Tibial artery (tissue), 4 donors: ENCODE measurements at regions not wholly inside any gene's neighbourhood (a gene's known extent, or its start where the extent isn't known, plus 50 kb on each side); places are given as distances from the start of the nearest gene placed in this dataset.

ENCODE experiments used
- DNase-seq, 2 donors: peaks; one replicate each; pipeline ENCODE4 v3.0.0-alpha.2; 2019
- H3K27ac ChIP-seq, 2 donors: fragments of 200-600 bp; sonication (generic) in 1 of 2; 1 replicate in 1 of 2; 2 replicates in 1 of 2; pipeline ENCODE4 v1.5.1; 2018 to 2019; ENCODE audit warnings: mild to moderate bottlenecking in 1 of 2
- H3K27me3 ChIP-seq, 2 donors: fragments of 200-600 bp; sonication (generic) in 1 of 2; one replicate each; pipeline versions ENCODE4 v1.5.1 to v1.6.0; 2016 to 2019
- H3K36me3 ChIP-seq, 3 donors: fragments of 200-600 bp; sonication (generic) in 2 of 3; one replicate each; pipeline ENCODE4 v1.5.1; 2016 to 2019; ENCODE audit warnings: mild to moderate bottlenecking in 2 of 3
- H3K4me1 ChIP-seq, 4 donors: fragments of 200-600 bp; sonication (generic) in 2 of 4; 1 replicate in 3 of 4; 2 replicates in 1 of 4; pipeline ENCODE4 v1.5.1; 2016 to 2019
- H3K4me3 ChIP-seq, 2 donors: fragments of 200-600 bp; sonication (generic) in 1 of 2; 1 replicate in 1 of 2; 2 replicates in 1 of 2; pipeline ENCODE4 v1.5.1; 2018 to 2019; ENCODE audit warnings: mild to moderate bottlenecking in 2 of 2
- H3K9me3 ChIP-seq, 3 donors: fragments of 200-600 bp; sonication (generic) in 1 of 3; one replicate each; pipeline ENCODE4 v1.5.1; 2016 to 2019
- intact Hi-C: fragments of 100-400 bp; cut with DNase I; formaldehyde crosslinking; loops from one replicate; pipeline ENCODE4 v1.15.0; 2023; ENCODE audit warnings: low total_unique reads
- TF ChIP-seq, protein P1 (sequence below), 2 experiments: fragments of 200-600 bp in 1 of 2; fragments of 450-650 bp in 1 of 2; IDR thresholded peaks; one replicate each; pipeline ENCODE4 v1.5.1; 2017 to 2019; ENCODE audit warnings: antibody characterized with exemption in 2 of 2, mild to moderate bottlenecking in 1 of 2, moderate library complexity in 1 of 2

DNA sequence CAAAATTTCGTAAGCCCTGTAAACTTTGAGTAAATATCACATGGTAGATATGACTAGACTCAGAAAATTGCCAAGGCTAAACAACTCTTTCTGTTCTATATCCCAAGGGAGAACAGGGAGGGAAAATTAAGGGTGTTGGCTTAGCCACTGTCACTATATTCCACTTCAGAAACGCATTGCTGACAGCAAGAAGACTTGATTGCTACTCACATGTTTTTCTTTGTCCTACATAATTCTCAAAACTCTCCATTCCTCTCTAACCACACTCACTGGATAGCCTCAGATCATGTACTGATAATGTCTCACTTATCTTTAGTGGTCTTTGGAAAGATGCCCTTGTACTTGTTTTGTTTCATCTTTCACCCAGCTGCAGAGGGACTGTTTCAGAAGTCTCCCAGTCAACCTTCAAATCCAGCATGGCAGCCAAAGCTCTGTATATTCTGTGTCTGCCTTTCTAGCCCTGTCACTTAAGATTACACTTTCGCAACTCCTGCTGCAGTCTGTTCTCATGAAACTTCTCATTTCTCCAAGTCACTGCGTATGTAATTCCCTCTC is 582.4 kb upstream of the FZD8 start:
- TF ChIP-seq, protein P1, sequence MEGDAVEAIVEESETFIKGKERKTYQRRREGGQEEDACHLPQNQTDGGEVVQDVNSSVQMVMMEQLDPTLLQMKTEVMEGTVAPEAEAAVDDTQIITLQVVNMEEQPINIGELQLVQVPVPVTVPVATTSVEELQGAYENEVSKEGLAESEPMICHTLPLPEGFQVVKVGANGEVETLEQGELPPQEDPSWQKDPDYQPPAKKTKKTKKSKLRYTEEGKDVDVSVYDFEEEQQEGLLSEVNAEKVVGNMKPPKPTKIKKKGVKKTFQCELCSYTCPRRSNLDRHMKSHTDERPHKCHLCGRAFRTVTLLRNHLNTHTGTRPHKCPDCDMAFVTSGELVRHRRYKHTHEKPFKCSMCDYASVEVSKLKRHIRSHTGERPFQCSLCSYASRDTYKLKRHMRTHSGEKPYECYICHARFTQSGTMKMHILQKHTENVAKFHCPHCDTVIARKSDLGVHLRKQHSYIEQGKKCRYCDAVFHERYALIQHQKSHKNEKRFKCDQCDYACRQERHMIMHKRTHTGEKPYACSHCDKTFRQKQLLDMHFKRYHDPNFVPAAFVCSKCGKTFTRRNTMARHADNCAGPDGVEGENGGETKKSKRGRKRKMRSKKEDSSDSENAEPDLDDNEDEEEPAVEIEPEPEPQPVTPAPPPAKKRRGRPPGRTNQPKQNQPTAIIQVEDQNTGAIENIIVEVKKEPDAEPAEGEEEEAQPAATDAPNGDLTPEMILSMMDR (IDR thresholded peaks at IDR 0.05) = no peak
- Histone ChIP-seq H3K36me3 (no peaks in the 10 kb centered on the region), H3K9me3 (no peaks in the 10 kb centered on the region), H3K27ac (no peak overlapping the region), H3K4me1 (peaks cover 0 to 4% (median 0%) of the 10 kb centered on the region in 4 donors), H3K27me3 (no peaks in the 10 kb centered on the region), H3K4me3 (no peak overlapping the region)
- intact Hi-C loops = no loop called here
- no peak for DNase-seq

DNA sequence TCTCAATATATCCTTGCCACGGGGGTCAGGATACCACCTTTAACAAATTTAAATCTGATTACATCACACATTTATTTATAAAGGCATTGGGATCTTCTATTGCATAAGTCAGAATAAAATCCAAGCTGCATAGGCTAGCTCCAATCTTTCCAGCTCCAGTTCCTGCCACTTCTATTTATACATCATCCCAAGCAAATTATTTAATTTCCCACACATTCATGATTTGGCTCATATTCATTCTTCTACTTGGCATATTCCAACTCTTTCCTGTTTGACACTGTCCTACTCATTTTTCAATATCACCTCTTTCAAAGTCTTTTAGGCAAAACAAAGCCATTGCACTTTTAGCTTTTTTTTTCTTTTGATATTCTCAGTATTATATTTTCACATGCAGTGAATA is 579.0 kb upstream of the FZD8 start:
- H3K4me3 ChIP-seq = no peak overlapping the region
- intact Hi-C loops = no loop called here
- TF ChIP-seq, protein P1 (IDR thresholded peaks at IDR 0.05) = no peak
- peaks cover 0 to 4% (median 0%) of the 10 kb centered on the region in 4 donors for H3K4me1 ChIP-seq
- H3K9me3 ChIP-seq = no peaks in the 10 kb centered on the region
- no peaks in the 10 kb centered on the region for H3K27me3 ChIP-seq
- DNase-seq = no peak
- H3K27ac ChIP-seq = no peak overlapping the region
- no peaks in the 10 kb centered on the region for H3K36me3 ChIP-seq

DNA sequence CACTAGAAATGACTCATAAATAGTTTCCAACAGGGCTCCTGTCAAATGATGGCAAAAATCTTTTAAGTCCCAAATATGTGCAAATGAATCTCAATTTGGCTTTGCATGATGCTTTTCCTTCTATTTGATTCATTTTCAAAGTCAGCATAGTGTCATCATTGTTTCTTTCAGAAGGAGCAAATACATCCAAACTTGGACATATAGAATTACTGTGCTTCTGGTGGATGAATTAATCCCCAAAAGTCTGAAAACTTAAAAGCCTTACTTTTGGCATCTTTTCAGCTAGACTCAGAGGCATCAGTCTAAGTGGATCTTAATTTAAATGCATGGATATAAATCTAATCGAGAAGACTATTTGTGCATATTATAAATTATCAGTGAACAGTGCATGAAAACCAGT is 578.1 kb upstream of the FZD8 start:
- Histone ChIP-seq H3K4me3 (no peak overlapping the region), H3K4me1 (peaks cover 0 to 4% (median 0%) of the 10 kb centered on the region in 4 donors), H3K27ac (no peak overlapping the region), H3K36me3 (no peaks in the 10 kb centered on the region), H3K27me3 (no peaks in the 10 kb centered on the region), H3K9me3 (no peaks in the 10 kb centered on the region)
- TF ChIP-seq, protein P1 (IDR thresholded peaks at IDR 0.05) = no peak
- intact Hi-C loops = no loop called here
- no peak for DNase-seq

DNA sequence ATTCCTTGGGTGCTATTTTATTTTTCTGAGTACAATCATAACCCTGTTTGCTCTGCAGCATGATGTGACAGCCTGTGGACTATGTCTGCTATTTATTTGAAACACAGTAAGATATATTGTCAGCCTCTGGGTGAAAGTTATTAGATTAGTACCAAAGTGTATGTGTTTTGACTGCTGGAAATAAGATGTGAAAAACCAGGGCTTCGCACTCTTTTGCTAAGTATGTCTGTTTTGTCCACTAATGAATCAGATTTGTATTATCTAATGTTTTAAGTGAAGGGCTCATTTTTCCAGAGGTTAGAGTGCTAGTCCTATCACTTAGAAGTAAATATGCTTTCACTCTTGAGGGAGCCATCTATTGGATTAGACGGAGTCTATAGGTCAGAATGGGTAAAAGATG is 569.8 kb upstream of the FZD8 start:
- TF ChIP-seq, protein P1 (IDR thresholded peaks at IDR 0.05) = no peak
- intact Hi-C loops = no loop called here
- Histone ChIP-seq H3K4me3 (no peak overlapping the region), H3K36me3 (no peaks in the 10 kb centered on the region), H3K27ac (no peak overlapping the region), H3K27me3 (no peaks in the 10 kb centered on the region), H3K9me3 (no peaks in the 10 kb centered on the region), H3K4me1 (no peaks in the 10 kb centered on the region)
- DNase-seq = no peak

DNA sequence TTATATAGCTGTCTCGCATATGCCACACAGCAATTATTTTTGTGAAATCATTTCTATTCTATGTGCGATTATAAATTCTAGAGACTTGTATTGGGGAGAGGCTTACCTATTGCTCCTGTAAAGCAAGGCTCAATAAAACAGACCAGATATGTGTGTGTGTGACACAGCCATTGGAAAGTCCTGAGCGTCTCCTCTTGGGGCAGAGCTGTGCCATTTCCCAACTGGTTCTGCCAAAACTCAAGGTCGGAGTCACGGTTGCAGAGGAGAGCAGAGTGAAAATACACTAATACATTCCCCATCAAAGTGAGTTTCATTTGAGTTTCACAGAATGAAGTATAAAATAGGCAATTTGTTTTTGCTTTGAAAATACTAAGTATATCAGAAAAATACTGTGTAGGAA is 567.4 kb upstream of the FZD8 start:
- H3K27ac ChIP-seq = no peak overlapping the region
- intact Hi-C loops = no loop called here
- no peak overlapping the region for H3K4me3 ChIP-seq
- TF ChIP-seq, protein P1 (IDR thresholded peaks at IDR 0.05) = no peak
- no peaks in the 10 kb centered on the region for H3K27me3 ChIP-seq
- DNase-seq = no peak
- H3K36me3 ChIP-seq = no peaks in the 10 kb centered on the region
- H3K4me1 ChIP-seq = no peaks in the 10 kb centered on the region
- H3K9me3 ChIP-seq = no peaks in the 10 kb centered on the region

DNA sequence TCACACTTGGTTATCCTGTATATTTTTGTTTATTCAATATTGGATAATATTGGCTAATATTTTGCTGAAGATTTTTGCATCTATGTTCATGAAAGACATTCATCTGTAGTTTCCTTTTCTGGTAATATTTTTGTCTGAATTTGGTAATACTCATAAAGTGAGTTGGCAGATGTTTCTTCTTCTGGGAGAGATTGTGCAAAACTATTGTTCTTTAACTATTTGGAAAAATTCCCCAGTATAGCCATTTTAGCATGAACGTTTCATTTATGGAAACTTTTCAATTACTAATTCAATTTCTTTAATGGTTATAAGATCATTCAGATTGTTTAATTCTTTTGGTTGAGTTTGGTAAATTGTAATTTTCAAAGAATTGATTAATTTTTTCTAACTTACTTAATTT is 560.8 kb upstream of the FZD8 start:
- Histone ChIP-seq H3K4me3 (no peak overlapping the region), H3K9me3 (no peaks in the 10 kb centered on the region), H3K36me3 (no peaks in the 10 kb centered on the region), H3K27ac (no peak overlapping the region), H3K4me1 (no peaks in the 10 kb centered on the region), H3K27me3 (no peaks in the 10 kb centered on the region)
- DNase-seq = no peak
- intact Hi-C loops = no loop called here
- TF ChIP-seq, protein P1 (IDR thresholded peaks at IDR 0.05) = no peak
